Gastroesophageal sphincter (tissue), 3 donors: ENCODE measurements at regions not wholly inside any gene's neighbourhood (a gene's known extent, or its start where the extent isn't known, plus 50 kb on each side); places are given as distances from the start of the nearest gene placed in this dataset.
A peak's percentile ranks its signal among the peaks of the same experiment; 100 is the strongest.

Experiments used
- EP300 ChIP-seq: sonication (generic); formaldehyde crosslinking; IDR thresholded peaks from one replicate; pipeline ENCODE4 v1.6.1; 2017; ENCODE audit warnings: antibody characterized with exemption, mild to moderate bottlenecking
- POLR2A ChIP-seq, 2 donors: fragments of 450-650 bp; IDR thresholded peaks; one replicate each; pipeline ENCODE4 v1.6.1; 2017; ENCODE audit warnings: antibody characterized with exemption in 2 of 2, mild to moderate bottlenecking in 2 of 2, moderate library complexity in 1 of 2
- POLR2AphosphoS5 ChIP-seq: sonication (generic); formaldehyde crosslinking; IDR thresholded peaks from one replicate; pipeline ENCODE4 v1.6.1; 2017; ENCODE audit warnings: antibody characterized with exemption
- TF ChIP-seq, protein P1 (sequence below), 4 experiments: fragments of 200-600 bp in 2 of 4; fragments of 450-650 bp in 2 of 4; sonication (generic) in 1 of 4; IDR thresholded peaks; one replicate each; pipeline ENCODE4 v1.5.1; 2017 to 2019; ENCODE audit warnings: antibody characterized with exemption in 4 of 4, mild to moderate bottlenecking in 2 of 4, moderate library complexity in 2 of 4

DNA sequence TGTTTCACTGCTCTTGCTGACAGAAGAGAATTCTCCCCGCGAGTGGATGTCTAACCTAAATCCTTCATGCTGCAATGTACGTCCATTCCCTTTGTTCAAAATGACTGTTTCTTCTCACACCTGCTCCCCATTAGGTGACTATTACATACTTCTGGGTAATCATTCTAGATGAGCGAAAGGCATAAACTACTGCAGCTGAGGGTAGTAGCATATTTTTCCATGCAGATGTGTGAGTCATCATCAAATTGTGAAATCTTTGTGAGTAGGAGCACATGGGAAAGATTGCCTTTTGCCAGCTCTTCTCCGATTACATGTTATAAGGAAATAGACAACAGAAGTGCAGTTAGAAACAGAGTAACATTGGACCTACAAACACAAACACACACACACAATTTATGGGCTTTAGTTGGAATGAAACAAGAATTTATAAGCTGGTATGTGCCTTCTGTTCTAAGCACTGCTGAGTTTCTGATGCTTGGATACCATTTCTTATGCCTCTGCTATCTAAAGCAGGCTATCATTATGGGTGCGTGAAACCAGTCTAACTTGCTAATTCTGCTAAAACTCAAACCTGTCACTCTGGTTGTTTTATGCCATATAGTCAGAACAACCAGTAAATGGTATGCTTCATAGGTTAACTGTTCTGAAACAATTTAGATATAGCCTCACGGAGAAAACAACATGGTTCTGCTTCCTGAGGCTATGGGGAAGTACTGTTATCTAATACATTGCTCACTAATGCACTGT, 346.9 kb upstream of the PSMD7 start:
- TF ChIP-seq POLR2AphosphoS5 (peak; percentile 56), POLR2A (IDR thresholded peaks at IDR 0.05) (no peak), EP300 (no peak)
- TF ChIP-seq, protein P1, sequence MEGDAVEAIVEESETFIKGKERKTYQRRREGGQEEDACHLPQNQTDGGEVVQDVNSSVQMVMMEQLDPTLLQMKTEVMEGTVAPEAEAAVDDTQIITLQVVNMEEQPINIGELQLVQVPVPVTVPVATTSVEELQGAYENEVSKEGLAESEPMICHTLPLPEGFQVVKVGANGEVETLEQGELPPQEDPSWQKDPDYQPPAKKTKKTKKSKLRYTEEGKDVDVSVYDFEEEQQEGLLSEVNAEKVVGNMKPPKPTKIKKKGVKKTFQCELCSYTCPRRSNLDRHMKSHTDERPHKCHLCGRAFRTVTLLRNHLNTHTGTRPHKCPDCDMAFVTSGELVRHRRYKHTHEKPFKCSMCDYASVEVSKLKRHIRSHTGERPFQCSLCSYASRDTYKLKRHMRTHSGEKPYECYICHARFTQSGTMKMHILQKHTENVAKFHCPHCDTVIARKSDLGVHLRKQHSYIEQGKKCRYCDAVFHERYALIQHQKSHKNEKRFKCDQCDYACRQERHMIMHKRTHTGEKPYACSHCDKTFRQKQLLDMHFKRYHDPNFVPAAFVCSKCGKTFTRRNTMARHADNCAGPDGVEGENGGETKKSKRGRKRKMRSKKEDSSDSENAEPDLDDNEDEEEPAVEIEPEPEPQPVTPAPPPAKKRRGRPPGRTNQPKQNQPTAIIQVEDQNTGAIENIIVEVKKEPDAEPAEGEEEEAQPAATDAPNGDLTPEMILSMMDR (IDR thresholded peaks at IDR 0.05) = no peak
